Fibroblast of gingiva (primary cell): ENCODE measurements at regions not wholly inside any gene's neighbourhood (a gene's known extent, or its start where the extent isn't known, plus 50 kb on each side); places are given as distances from the start of the nearest gene placed in this dataset.
A peak's percentile ranks its signal among the peaks of the same experiment; 100 is the strongest.

ENCODE experiments used
- DNase-seq: peaks from one replicate; pipeline ENCODE4 v3.0.0-alpha.2; 2011; ENCODE audit warnings: low read depth

DNA sequence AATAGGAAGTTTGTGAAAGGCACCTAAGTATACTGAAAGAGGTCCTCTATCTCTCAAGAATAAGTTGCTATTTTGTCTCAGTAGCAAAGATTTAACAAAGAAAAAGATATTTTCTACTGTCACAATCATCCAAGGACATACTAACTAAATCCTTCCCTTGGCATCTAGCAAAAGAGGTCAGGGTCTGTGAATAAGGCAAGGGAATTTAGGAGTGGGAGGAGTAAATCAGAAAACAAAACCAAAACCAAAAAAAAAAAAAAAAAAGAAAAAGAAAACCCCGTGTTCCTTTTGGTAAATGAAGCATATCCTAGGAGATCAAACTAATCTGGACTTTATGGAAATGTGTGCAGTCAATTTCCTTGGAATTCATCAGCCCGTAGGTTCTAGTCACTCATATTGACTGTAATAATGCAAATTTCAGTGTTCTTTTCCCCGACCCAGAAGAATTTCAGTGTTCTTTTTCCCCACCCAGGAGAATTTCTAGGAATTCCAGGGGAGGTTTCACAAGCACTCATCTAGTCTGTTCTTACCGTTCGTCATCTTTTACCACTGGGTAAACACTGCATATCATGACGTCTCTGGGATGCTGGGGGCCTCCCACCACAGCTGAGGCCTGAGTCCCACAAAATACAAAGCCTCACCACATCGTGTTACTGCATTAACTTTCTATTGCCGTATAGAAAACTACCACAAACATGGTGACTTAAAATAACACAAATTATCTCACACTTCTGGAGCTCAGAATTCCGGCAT is 113.8 kb upstream of the CCDC54 start:
- DNase-seq: peak; percentile 44

DNA sequence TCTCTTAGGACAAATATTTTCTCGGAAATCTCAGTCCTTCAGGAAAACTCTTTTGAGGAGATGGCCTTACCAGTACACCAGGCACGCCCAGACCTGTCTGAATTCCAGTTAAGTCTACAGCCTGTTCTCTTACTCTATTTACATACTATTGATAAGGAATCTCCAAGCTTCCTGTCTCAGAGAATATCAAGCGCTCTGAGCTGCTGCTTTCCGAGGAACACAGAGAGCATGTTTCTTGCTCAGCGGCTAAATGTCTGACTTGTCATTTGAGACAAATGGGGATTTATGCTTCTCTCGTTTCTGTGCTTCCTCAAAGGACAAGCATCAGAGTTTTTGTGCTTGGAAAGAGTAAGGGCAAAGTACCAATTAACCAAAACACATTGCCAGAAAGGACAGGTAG is 112.4 kb upstream of the CCDC54 start:
- no peak for DNase-seq

GRCh38 chr3:107265526-107265925 is 111.7 kb upstream of the CCDC54 start:
- no peak for DNase-seq

GRCh38 chr3:107268469-107268868 is 108.8 kb upstream of the CCDC54 start:
- no peak for DNase-seq

- no peak for DNase-seq
These were observed 108.1 kb upstream of the CCDC54 start for GRCh38 chr3:107269136-107269535.

GRCh38 chr3:107271787-107272387 is 105.4 kb upstream of the CCDC54 start:
- peak; percentile 44 for DNase-seq

DNA sequence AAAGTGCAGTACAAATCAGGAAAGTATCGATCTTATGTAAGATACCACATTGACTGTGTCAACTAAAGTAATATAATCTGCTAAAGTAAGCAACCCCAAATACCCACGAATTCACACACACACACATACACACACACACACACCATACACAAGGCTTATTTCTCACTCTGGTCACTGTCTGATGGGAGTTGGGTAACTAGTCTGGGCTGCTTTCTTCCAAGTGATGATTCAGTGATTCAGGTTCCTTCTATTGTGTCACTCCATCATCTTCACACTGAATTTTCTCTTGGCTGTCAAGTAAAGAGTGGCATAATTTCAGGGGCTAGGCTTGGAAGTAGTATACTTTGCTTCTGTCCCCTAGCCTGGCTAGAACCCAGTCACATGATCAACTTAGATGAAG is 104.8 kb upstream of the CCDC54 start:
- DNase-seq: no peak

- DNase-seq: no peak
These were observed 104.4 kb upstream of the CCDC54 start for GRCh38 chr3:107272885-107273284.

- no peak for DNase-seq
These were observed 103.5 kb upstream of the CCDC54 start for GRCh38 chr3:107273771-107274170.

- DNase-seq: no peak
These were observed 101.7 kb upstream of the CCDC54 start for GRCh38 chr3:107275511-107275910.

DNA sequence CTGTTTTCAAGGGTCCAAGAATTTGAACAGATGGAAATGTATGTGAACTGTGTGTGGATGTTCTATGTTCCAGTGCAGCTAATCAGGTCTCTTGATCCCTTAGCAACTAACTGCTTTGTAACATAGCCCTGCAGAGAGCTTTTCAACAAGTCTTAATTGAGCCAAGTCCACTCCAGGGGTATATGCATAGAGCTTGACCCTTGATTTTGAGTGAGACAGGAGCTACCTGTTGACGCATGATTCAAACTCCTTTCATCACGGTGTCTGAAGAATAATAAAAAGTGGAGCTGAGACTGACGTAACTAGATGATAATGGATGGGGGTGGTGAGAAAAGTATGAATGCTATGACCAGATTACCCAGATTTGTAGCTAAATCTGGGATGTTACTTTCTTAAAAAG is 93.3 kb upstream of the CCDC54 start:
- DNase-seq: no peak

DNA sequence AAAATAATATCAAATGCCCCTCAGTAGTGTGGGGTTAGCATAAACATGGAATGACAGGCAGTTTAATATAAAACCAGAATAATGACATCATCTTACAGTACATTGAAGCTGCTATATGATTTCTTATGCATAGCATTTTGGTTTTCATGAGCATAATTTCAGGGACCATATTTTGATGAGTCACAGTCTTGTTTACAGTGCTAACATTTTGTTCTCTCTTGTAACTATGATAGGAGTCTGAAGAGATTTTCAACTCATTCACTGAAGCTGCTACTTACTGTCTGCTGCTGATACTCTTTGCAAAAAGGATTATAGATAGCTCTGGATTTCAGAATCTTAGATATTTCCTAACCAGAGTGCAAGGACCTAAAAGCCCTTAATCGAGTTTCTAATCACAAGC is 92.6 kb upstream of the CCDC54 start:
- DNase-seq: peak; percentile 21

DNA sequence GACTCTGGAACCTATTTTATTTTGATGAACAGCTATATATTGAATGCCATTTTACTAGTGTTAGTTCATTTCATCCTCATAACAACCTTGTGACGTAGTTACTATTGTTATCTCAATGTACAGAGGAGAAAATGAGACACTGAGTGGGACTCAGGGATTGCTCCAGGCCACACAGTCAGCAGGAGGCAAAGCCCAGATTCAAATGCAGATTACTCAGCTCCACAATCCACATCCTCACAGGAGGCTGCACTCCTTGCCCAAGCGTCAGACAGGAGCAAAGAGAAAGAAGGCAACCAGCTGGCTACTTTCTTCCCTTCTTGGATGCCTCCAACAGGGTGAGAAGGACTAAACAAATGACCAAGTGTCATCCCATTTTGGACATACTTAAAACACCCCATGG is 92.0 kb upstream of the CCDC54 start:
- DNase-seq: no peak

- no peak for DNase-seq
These were observed 87.9 kb upstream of the CCDC54 start for GRCh38 chr3:107289354-107289753.

DNA sequence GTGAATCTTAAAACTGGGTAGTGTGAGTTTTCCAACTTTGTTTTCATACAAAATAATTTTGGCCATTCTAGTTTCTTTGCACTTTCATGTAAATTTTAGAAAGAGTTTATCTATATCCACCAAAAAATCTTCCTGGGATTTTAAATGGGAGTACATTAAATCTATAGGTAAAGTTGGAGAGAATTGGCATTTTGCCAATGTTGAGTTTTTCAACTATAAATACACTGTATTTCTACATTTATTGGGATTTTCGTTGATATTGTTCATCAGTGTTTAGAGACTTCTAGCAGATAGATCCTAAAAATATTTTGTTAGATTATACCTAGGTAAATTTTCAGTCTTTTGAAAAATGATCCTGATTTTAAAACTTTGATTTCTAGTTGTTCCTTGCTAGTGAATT is 83.1 kb upstream of the CCDC54 start:
- no peak for DNase-seq

- DNase-seq: no peak
These were observed 79.6 kb upstream of the CCDC54 start for GRCh38 chr3:107297597-107297996.

DNA sequence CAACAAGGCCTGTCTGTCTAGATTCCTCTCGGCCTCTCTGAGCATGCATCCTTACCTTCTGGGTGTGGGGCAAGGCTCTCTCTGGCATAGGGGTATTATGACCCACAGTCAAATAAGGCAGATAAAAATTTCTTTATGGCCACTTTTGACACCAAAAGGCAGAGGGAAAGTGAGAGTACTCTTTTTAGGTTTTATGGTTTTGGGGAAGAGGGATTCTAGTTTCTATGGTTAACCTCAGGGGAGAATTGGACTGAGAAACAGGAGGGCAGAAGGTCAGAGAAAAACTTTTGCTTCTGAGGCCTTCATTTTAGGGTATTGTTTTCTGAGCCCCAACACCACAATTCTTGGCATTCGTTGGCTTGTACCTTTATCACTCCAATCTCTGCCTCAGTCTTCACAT is 70.0 kb upstream of the CCDC54 start:
- DNase-seq: no peak

- DNase-seq: no peak
These were observed 68.5 kb upstream of the CCDC54 start for GRCh38 chr3:107308716-107309115.

DNA sequence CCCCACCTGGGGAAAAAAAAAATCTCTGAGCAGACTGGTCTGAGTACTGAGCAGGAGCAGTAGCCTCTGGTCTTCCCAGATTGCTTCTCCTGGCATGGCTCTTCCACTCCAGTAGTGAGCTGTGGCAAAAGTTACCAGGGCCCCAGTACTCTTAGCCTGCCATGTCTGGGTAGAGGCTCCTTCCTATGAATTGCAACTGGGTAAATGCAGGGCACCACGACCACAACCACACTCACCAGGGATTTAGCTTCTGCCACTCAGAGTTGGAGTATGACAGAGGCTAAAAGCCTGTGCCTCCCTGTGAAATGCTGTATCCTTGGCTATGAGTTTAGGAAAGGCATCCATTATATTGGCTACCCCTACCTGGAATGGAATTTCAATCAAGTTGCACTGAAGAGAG is 67.9 kb upstream of the CCDC54 start:
- DNase-seq: no peak

- no peak for DNase-seq
These were observed 63.5 kb upstream of the CCDC54 start for GRCh38 chr3:107313711-107314110.

DNA sequence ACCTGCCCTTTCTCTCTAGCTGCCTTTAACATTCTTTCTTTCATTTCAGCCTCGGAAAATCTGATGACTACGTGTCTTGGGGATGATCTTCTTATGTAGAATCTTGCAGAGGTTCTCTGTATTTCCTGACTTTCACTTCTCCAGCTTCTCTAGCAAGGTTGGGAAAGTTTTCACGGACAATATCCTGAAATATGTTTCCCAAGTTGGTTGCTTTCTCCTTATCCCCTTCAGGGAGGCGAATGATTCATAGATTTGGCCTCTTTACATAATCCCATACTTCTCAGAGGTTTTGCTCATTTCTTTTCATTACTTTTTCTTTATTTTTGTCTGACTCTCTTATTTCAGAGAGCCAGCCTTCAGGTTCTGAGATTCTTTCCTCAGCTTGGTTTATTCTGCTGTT is 62.1 kb upstream of the CCDC54 start:
- DNase-seq: no peak

DNA sequence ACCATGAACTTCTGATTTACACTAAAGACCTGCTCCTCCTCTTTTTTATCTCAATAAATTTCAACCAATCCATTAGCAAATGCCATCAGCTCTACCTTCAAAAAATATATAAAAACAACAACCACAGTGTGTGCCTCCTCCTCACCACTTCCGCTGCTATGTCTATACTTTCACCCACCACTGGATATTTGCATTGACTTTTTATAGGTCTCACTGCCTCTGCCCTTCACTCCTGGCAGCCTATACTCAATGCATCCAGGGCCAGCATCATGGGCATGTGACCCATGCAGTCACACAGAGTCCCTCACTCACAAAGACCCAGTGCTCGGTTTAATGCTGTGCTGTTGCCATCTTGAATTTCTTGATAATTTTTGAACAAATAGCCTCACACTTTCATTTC is 53.5 kb upstream of the CCDC54 start:
- DNase-seq: no peak

GRCh38 chr3:107325446-107325845 is 51.8 kb upstream of the CCDC54 start:
- no peak for DNase-seq
